Nephron (organoid): ENCODE measurements at regions not wholly inside any gene's neighbourhood (a gene's known extent, or its start where the extent isn't known, plus 50 kb on each side); places are given as distances from the start of the nearest gene placed in this dataset.
A peak's percentile ranks its signal among the peaks of the same experiment; 100 is the strongest.

Source experiments
- H3K27ac Mint-ChIP-seq, 3 experiments: 2 replicates each; pipeline ENCODE4 v1.8.0; 2020; ENCODE audit warnings: mixed read lengths in 3 of 3, mild to moderate bottlenecking in 2 of 3, moderate library complexity in 1 of 3
- H3K27me3 Mint-ChIP-seq: 2 replicates; pipeline ENCODE4 v1.8.0; 2021; ENCODE audit warnings: low read depth, mild to moderate bottlenecking, moderate library complexity, mixed read lengths
- H3K36me3 Mint-ChIP-seq: 2 replicates; pipeline ENCODE4 v1.8.0; 2020; ENCODE audit warnings: low read depth, mixed read lengths
- H3K4me1 Mint-ChIP-seq: 2 replicates; pipeline ENCODE4 v1.8.0; 2020; ENCODE audit warnings: mixed read lengths
- H3K4me3 Mint-ChIP-seq, 3 experiments: 2 replicates each; pipeline ENCODE4 v1.8.0; 2020; ENCODE audit warnings: mild to moderate bottlenecking in 3 of 3, mixed read lengths in 3 of 3, moderate library complexity in 2 of 3
- H3K9me3 Mint-ChIP-seq: 2 replicates; pipeline ENCODE4 v1.8.0; 2020; ENCODE audit warnings: mixed read lengths
- CTCF ChIP-seq, 3 experiments: fragments of 200-600 bp; sonication (generic); IDR thresholded peaks; one replicate each; pipeline ENCODE4 v1.5.0; 2021; ENCODE audit warnings: antibody characterized with exemption in 3 of 3; ENCODE audit not compliant: unreplicated experiment in 3 of 3

- Mint-ChIP-seq H3K36me3 (no peaks in the 10 kb centered on the region), H3K9me3 (peaks cover under 1% of the 10 kb centered on the region), H3K27me3 (peaks cover 6% of the 10 kb centered on the region), H3K4me3 (peak overlapping the region; percentile 6 to 21 (median 19)), H3K4me1 (peaks cover 21% of the 10 kb centered on the region), H3K27ac (peak overlapping the region; percentile 88 to 94 (median 91))
- no peak for TF ChIP-seq CTCF (IDR thresholded peaks at IDR 0.05; ENCODE audit: unreplicated experiment in 3 of 3)
These were observed 124.0 kb upstream of the PJA1 start for GRCh38 chrX:69289046-69289792.

GRCh38 chrX:69287095-69287494 lies 121.8 kb upstream of the PJA1 start:
- Mint-ChIP-seq H3K36me3 (no peaks in the 10 kb centered on the region), H3K4me1 (peaks cover 29% of the 10 kb centered on the region), H3K27me3 (no peaks in the 10 kb centered on the region), H3K27ac (peak overlapping the region; percentile 88 to 91 (median 89)), H3K9me3 (no peaks in the 10 kb centered on the region), H3K4me3 (peak overlapping the region in 2 of 3 experiments; percentile 14 to 33)
- TF ChIP-seq CTCF (IDR thresholded peaks at IDR 0.05; ENCODE audit: unreplicated experiment in 3 of 3): no peak

GRCh38 chrX:69286565-69286906 lies 121.3 kb upstream of the PJA1 start:
- peak overlapping the region in 1 of 3 experiments; percentile 56 for H3K4me3 Mint-ChIP-seq
- H3K4me1 Mint-ChIP-seq: peaks cover 35% of the 10 kb centered on the region
- peak overlapping the region; percentile 88 to 91 (median 89) for H3K27ac Mint-ChIP-seq
- H3K9me3 Mint-ChIP-seq: no peaks in the 10 kb centered on the region
- no peaks in the 10 kb centered on the region for H3K27me3 Mint-ChIP-seq
- TF ChIP-seq CTCF (IDR thresholded peaks at IDR 0.05; ENCODE audit: unreplicated experiment in 3 of 3): no peak
- no peaks in the 10 kb centered on the region for H3K36me3 Mint-ChIP-seq

- H3K9me3 Mint-ChIP-seq: no peaks in the 10 kb centered on the region
- no peaks in the 10 kb centered on the region for H3K36me3 Mint-ChIP-seq
- H3K27me3 Mint-ChIP-seq: no peaks in the 10 kb centered on the region
These were observed 120.8 kb upstream of the PJA1 start for GRCh38 chrX:69285881-69286564.

GRCh38 chrX:69285401-69285877 lies 120.2 kb upstream of the PJA1 start:
- H3K4me3 Mint-ChIP-seq: peak overlapping the region; percentile 56 to 71 (median 70)
- peaks cover 43% of the 10 kb centered on the region for H3K4me1 Mint-ChIP-seq
- H3K27ac Mint-ChIP-seq: peak overlapping the region; percentile 88 to 91 (median 89)
- H3K9me3 Mint-ChIP-seq: no peaks in the 10 kb centered on the region
- TF ChIP-seq CTCF (IDR thresholded peaks at IDR 0.05; ENCODE audit: unreplicated experiment in 3 of 3): no peak
- no peaks in the 10 kb centered on the region for H3K27me3 Mint-ChIP-seq
- H3K36me3 Mint-ChIP-seq: no peaks in the 10 kb centered on the region

More at GRCh38 chrX:69285881-69286564, 120.8 kb upstream of the PJA1 start:
- Mint-ChIP-seq H3K4me1 (peaks cover 40% of the 10 kb centered on the region), H3K4me3 (peak overlapping the region; percentile 56 to 71 (median 70)), H3K27ac (peak overlapping the region; percentile 88 to 91 (median 89))
- peak; percentile 71 to 79 (median 73) for TF ChIP-seq CTCF (IDR thresholded peaks at IDR 0.05; ENCODE audit: unreplicated experiment in 3 of 3)
